H1 (cell line): ENCODE measurements at regions not wholly inside any gene's neighbourhood (a gene's known extent, or its start where the extent isn't known, plus 50 kb on each side); places are given as distances from the start of the nearest gene placed in this dataset.

Experiments
- KDM4A ChIP-seq: IDR thresholded peaks from one replicate; pipeline ENCODE4 v1.7.1; 2012; ENCODE audit warnings: low read depth, mild to moderate bottlenecking, moderate library complexity, low read length, inconsistent platforms; ENCODE audit not compliant: severe bottlenecking
- POLR2A ChIP-seq, 2 experiments: IDR thresholded peaks; 1 replicate in 1 of 2; 2 replicates in 1 of 2; pipeline ENCODE4 v1.6.1; 2011; ENCODE audit warnings: low read depth in 2 of 2, low read length in 2 of 2, mild to moderate bottlenecking in 2 of 2; ENCODE audit errors: control extremely low read depth in 1 of 2
- SIN3A ChIP-seq, 2 experiments: IDR thresholded peaks in 1 of 2; conservative IDR thresholded peaks in 1 of 2; 2 replicates each; pipeline ENCODE4 v1.6.1; 2011 to 2012; ENCODE audit warnings: low read length in 2 of 2, improper control_type of control experiment in 1 of 2, low read depth in 1 of 2, mild to moderate bottlenecking in 1 of 2

GRCh38 chrX:7775987-7776386 lies 67.0 kb upstream of the VCX start (continued):
- TF ChIP-seq KDM4A, result no peak
- TF ChIP-seq SIN3A (conservative IDR thresholded peaks at IDR 0.05 in 1 of 2, IDR thresholded peaks at IDR 0.05 in 1 of 2; ENCODE audit: low read depth in 1 of 2, low read length in 2 of 2), result no peak
- TF ChIP-seq POLR2A (IDR thresholded peaks at IDR 0.05; ENCODE audit: control extremely low read depth in 1 of 2, low read depth in 2 of 2, low read length in 2 of 2), result no peak
